ENCODE measurements at regions not wholly inside any gene's neighbourhood (a gene's known extent, or its start where the extent isn't known, plus 50 kb on each side); places are given as distances from the start of the nearest gene placed in this dataset.

DNA sequence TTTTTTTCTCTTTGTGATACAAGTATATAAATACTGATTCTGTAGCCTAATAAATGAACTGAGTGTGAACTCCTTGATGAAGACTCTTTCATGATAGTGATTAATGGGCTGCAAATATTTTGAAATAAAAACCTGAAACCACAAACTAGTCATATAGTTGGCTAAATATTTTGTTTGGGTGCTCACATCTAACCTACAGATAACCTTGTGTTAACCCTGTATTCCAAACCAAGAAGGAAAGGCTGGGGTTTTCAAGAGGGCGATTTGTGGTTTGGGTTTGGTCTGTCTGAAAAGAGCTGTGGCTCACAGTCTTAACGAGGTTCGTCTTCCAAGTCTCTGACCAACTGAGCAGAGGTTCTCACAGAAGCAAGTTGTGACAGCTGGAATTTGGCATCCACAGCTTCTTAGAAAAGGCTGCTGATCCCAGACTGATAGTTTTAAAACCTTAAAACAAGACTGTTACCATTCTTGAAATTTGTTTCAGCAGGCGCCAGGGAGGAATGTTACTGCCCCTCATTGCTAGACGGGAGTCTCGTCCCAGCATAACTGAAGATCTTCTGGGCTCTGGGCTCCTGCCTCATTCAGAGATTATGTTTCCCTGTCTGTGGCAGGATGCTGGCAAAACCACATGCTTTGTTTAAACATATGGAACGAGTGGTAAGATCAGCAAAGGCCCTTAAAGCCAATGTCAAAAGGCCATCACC lies 736.4 kb upstream of the MARCKS start:
- no peak for DNase-seq

- DNase-seq: no peak
Observed at GRCh38 chr6:113121571-113121970, 735.6 kb upstream of the MARCKS start.

DNA sequence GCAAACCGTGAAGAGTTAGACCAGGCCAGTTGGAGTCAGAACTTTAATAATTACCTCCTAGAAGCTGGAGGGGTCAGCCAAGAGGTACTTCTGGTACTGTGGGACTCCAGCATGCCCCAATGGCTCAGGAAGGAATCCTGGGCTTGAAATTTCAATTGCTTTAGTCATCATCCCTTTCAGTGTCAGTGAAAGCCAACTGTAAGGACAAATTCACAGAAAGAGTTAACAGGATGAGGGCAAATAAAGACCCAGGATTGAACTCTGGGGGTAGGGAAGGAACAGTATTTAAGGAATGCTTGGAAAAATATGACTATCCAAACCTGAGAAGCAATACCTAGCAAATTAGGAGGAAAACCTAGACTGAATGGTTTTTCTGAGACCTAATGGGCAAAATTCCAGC lies 735.1 kb upstream of the MARCKS start:
- no peak for DNase-seq

DNA sequence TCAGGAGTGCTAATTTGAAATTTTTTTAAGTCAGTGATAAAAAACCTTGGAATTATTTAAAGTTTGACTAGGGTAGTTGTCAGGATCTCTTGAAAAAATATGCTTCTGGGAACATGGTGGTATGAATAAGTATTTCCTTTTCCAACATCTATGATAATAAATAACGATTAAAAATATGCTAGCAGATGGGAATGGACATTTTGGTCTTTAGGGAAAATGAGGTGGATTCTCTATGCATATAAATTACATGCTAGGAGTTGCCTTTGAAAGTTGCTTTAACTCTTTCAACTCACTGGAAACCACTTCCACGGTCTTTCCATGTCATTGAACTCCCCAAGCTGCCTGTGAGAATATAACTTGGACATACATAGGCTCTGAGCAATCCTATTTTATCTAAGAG lies 731.5 kb upstream of the MARCKS start:
- DNase-seq: no peak

DNA sequence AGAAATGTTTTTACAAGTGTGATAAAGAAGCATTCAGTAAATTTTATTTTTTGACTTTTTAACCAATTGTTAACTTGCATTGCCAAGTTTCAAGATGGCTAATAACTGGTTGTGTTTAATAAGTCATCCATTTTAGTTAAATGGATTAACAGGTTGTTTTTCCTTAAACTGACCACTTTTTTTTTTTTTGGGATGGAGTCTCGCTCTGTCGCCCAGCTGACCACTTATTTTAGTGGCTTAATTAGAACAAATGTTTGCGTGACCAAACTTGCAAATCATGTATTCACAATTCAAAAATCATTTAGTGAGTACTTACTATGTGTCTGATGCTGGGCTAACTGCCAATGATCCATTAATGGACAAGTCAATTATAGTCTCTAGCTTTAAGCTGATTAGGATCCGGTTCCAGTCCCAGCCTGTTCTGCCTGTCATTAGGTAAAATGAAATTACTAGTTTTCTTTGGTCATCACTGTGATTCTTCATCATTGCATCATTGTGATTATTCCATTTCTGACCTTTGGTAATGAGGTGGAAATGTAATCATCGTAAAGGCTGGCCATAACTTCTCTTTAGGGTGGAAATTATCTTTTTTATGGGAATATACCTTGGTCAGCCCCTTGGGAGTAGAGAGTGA lies 729.2 kb upstream of the MARCKS start:
- DNase-seq: no peak

DNA sequence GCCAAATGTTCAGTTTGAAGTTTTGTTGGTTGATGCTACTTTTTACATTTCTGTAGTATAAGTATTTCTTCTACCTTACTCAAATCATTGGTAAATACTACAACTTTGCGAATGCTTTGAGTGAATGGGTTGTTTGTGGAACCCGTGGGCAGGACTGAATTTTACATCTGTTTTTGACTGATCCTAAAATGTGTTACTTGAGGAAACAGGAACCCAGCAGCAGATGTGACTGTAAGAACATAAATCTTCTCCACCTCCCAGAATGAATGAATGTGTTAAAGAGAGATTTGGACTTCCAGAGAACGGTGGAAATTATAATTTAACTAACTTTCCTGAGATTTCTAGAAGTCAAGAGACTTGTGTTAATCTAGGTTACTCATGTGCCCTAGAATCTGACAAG lies 728.5 kb upstream of the MARCKS start:
- DNase-seq: no peak

GRCh38 chr6:113129991-113130390 lies 727.2 kb upstream of the MARCKS start:
- no peak for DNase-seq

DNA sequence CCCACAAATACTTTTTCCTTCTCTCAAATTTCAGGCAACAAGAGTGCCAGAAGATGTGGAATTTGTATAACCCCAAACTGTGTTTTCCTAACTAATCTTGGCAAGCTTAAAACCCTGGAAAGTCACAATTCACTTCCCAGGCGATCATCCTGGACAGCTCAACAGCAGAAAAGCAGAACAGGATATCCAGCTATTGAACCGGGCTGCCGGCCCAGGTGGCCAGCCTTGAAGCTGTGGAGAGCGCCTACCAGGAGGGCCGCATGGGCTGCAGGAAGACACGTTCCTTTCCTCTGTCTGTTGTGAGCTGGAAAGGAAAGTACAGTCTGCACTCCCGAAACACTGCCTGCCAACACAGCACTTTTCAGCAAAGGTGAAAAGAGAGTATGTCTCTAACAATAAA lies 719.7 kb upstream of the MARCKS start:
- DNase-seq: no peak

DNA sequence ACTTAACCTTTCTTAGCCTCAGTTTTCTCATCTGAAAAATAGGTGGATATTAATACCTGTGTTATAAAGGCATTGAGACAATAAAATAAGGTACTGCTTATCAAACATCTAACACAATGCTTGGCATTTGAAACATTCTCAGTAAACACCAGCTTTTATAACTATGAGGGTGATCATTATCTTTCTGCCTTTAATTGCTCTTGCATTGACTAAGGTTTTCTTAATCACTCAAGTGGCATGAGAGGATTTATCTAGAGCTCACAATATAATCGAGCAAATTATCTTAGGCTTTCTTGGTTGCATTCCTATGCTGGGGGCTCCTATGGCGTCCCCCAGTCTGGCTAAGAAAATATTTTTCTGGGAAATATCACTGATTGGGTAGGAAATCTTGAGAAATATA lies 716.4 kb upstream of the MARCKS start:
- no peak for DNase-seq

GRCh38 chr6:113141901-113142300 lies 715.2 kb upstream of the MARCKS start:
- DNase-seq: no peak

- no peak for DNase-seq
Observed at GRCh38 chr6:113142671-113143174, 714.4 kb upstream of the MARCKS start.

DNA sequence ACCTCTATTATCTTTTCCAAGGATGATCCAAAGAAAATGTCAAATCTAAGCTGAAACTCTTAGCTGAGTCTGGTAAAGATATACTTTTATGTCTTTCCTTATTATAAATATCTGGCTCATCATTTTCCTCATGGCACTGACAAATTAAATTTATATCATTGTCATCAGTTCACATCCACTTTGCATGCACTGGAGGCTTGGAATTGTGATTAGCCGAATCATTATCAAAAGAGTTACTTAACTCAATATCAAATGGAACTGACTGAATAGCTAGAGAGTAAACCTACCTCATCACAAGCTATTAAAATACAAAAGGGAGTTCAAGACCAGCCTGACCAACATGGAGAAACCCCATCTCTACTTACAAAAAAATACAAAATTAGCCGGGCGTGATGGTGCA lies 713.9 kb upstream of the MARCKS start:
- no peak for DNase-seq

DNA sequence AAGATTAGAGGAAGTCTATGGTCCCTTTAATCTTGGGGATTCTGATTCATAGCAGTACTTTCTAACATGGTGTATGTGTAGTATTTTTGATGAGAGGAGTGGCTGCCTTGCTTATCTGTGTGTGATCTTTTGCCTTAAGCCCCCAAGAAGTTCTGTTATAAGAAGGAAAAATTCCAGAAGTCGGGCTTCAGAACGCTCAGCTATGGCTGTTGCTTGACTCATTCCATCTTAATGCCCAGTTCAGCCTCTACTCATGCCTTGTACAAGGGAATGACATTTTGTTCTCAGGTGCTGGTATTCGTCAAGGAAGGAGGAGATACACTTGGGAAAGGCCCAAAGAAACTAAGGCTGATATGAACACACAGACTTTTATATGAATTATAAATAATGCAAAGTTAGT lies 713.0 kb upstream of the MARCKS start:
- DNase-seq: no peak

- DNase-seq: no peak
Observed at GRCh38 chr6:113146878-113147277, 710.3 kb upstream of the MARCKS start.

DNA sequence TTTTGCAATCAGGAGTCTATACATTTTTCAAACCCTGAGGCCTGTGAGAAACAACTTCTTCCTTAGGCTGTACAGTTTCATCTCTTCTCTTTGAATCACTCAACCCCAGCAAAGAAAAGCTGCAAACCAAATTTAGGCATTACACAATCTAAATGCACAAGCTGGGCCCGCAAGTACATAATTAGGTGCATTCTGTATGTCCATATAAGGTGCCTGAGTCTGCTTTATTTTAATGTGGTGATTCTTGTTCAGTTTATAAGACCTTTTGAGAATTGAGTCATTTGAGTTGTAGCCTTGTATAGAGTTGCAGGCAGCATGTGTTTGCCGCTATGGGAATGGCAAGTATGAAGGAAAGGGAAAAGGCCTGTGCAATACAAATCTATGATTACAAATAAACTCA lies 709.6 kb upstream of the MARCKS start:
- no peak for DNase-seq

DNA sequence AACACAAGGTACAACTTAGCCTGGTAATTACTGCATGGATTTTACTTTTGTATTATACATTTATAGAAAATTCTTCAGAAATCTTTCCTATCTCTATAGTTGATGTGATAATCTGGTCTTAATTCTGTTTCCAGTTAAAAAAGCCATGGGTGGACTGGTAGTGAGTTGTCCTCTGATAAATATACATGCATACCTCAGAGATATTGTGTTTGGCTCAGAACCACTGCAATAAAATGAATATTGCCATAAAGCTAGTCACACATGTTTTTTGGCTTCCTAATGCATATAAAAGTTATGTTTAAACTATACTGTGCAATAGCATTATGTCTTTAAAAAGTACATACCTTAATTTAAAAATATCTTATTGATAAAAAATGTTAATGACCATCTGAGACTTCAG lies 708.6 kb upstream of the MARCKS start:
- no peak for DNase-seq

- DNase-seq: no peak
Observed at GRCh38 chr6:113149511-113149910, 707.6 kb upstream of the MARCKS start.

DNA sequence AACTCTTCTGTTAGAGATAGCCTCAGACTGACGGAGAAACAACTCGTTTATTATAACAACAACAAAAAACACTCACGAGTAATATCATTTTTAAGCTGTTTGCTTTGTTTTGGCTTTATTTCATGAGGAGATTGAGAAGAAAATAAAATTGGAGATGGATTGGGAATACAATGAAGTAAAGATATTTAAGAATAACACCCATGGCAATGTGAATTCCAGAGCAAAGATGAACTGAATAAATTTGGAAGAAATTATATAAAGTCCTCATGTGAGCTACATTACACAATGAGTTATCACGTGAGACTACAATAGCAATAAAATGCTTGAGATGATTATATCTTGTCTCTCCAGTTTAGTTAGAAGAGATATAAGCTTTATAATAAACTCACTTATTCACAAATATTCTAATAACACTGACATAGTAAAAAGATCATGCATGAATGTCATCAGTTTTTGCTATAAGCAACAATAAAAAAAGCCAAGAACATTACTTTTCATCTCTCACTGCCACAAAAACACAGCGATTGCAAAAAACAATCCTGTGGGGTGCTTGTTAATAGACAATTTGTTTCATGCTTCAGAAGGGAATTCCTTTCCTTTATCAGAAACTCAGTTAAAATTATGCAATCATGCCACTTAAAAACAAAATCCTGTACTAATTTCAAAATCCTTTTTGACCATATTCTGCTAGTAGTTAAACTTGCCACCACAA lies 696.7 kb upstream of the MARCKS start:
- no peak for DNase-seq

DNA sequence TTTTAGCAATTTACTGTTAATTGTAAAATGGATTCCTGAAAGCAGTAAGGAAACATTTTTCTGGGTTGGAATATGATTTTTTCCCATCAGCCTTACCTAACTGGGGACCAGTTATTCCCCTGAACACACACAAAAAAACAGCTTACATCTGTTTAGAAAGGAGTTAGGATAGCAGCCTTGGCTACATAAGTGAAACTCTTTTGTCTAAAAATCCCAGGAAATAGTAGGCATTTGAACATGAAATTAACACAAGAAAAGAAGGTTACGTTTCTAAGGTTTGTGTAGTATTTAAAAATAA lies 696.2 kb upstream of the MARCKS start:
- DNase-seq: no peak

GRCh38 chr6:113162739-113163138 lies 694.4 kb upstream of the MARCKS start:
- DNase-seq: no peak

DNA sequence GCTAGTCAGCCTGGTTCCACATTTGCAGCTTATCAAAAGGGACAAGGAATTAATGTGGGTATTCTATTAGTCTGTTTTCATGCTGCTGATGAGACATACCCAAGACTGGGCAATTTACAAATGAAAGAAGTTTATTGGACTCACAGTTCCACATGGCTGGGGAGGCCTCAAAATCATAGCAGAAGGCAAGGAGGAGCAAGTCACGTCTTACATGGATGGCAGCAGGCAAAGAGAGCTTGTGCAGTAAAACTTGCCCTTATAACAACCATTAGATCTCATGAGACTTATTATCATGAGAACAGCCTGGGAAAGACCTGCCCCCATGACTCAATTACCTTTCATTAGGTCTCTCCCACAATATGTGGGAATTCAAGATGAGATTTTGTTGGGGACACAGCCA lies 689.1 kb upstream of the MARCKS start:
- no peak for DNase-seq

GRCh38 chr6:113169484-113169883 lies 687.7 kb upstream of the MARCKS start:
- DNase-seq: no peak

- DNase-seq: no peak
Observed at GRCh38 chr6:113170454-113170853, 686.7 kb upstream of the MARCKS start.

DNA sequence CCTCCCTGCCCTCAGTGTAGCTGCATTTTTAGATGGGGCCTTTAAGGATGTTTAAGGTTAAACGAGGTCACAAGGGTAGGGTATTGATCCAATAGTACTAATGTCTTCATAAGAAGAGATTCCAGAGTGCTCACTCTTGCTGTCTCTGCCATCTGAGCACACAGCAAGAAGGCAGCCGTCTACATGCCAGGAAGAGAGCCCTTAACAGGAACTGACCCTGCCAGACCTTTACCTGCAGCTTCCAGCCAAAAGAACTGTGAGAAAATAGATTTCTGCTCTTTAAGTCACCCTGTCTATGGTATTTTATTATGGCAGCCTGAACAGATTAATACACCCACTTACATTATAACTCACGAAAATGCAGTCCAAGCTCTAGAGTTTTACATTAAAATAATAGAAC lies 685.3 kb upstream of the MARCKS start:
- no peak for DNase-seq

All from CD4-positive, alpha-beta T cell treated with Interleukin-4 for 4 hours (primary cell).